Endothelial cell of umbilical vein (primary cell): ENCODE measurements at regions not wholly inside any gene's neighbourhood (a gene's known extent, or its start where the extent isn't known, plus 50 kb on each side); places are given as distances from the start of the nearest gene placed in this dataset.

Experiments used
- BruUV-seq: library from RNA; stranded (reverse); fragments of 400-500 nt; replicated peaks from 2 replicates; lab custom pipeline; 2021; lab: Mats Ljungman, UMichigan
- CTCF ChIA-PET: fragments of 300-600, 350-600 bp; sonication (Branson Sonifier 250); formaldehyde crosslinking; loops from one replicate; lab custom pipeline; 2021; ENCODE audit warnings: antibody characterized with exemption, inconsistent platforms; lab: Charles Lee
- POLR2A ChIA-PET: fragments of 300-600, 350-600 bp; sonication (Branson Sonifier 250); formaldehyde crosslinking; loops from one replicate; lab custom pipeline; 2021; ENCODE audit warnings: antibody characterized with exemption, inconsistent platforms; lab: Charles Lee
- DNase-seq: peaks from one replicate; pipeline ENCODE4 v3.0.0-alpha.2; 2011; ENCODE audit warnings: low read depth, low spot score
- FAIRE-seq: peaks from 2 replicates; lab custom pipeline; 2011; peaks lifted over from hg19 to GRCh38; lab: Jason Lieb, UNC
- H2AFZ ChIP-seq: 2 replicates; pipeline ENCODE4 v1.6.0; 2012; ENCODE audit warnings: low read depth, low read length, control low read depth, inconsistent platforms
- H3K27ac ChIP-seq: 2 replicates; pipeline ENCODE4 v1.5.1; 2011; ENCODE audit warnings: low read depth, mild to moderate bottlenecking, control low read depth, low read length, moderate library complexity; ENCODE audit not compliant: insufficient read depth
- H3K27me3 ChIP-seq, 2 experiments: 2 replicates each; pipeline versions ENCODE4 v1.6.0 to v1.6.1; 2011; ENCODE audit warnings: low read length in 2 of 2, mixed read lengths in 1 of 2; ENCODE audit not compliant: control insufficient read depth in 2 of 2, insufficient read depth in 2 of 2
- H3K36me3 ChIP-seq, 2 experiments: 2 replicates in 1 of 2; 3 replicates in 1 of 2; pipeline ENCODE4 v1.5.1; 2011; ENCODE audit warnings: low read length in 2 of 2, mild to moderate bottlenecking in 1 of 2, moderate library complexity in 1 of 2; ENCODE audit not compliant: control insufficient read depth in 2 of 2, insufficient read depth in 2 of 2; ENCODE audit errors: extremely low read depth in 1 of 2
- H3K4me1 ChIP-seq: 3 replicates; pipeline ENCODE4 v1.5.1; 2011; ENCODE audit warnings: mild to moderate bottlenecking, low read length; ENCODE audit not compliant: control insufficient read depth, insufficient read depth; ENCODE audit errors: extremely low read depth
- H3K4me2 ChIP-seq: 2 replicates; pipeline ENCODE4 v1.6.1; 2011; ENCODE audit warnings: low read length, control low read depth, mixed read lengths; ENCODE audit not compliant: insufficient read depth
- H3K4me3 ChIP-seq, 3 experiments: fragments of 200-600 bp in 1 of 3; sonication (generic), shearing (Covaris generic) in 1 of 3; replicated peaks in 1 of 3; 2 replicates each; pipeline ENCODE4 v1.5.1; 2011 to 2016; ENCODE audit warnings: control low read depth in 3 of 3, low read length in 3 of 3, mild to moderate bottlenecking in 2 of 3, inconsistent platforms in 1 of 3, low read depth in 1 of 3, moderate library complexity in 1 of 3; ENCODE audit not compliant: insufficient read depth in 1 of 3
- H3K79me2 ChIP-seq: 2 replicates; pipeline ENCODE4 v1.6.0; 2012; ENCODE audit warnings: low read length, inconsistent platforms; ENCODE audit not compliant: control insufficient read depth, insufficient read depth
- H3K9ac ChIP-seq: replicated peaks from 2 replicates; pipeline ENCODE3; 2011; ENCODE audit warnings: low read length, control low read depth; ENCODE audit not compliant: insufficient read depth; ENCODE audit errors: extremely low read depth
- H3K9me1 ChIP-seq: replicated peaks from 3 replicates; pipeline ENCODE4 v1.6.0; 2011; ENCODE audit warnings: mild to moderate bottlenecking, low read length; ENCODE audit not compliant: control insufficient read depth, insufficient read depth; ENCODE audit errors: extremely low read depth
- H3K9me3 ChIP-seq: replicated peaks from 2 replicates; pipeline ENCODE4 v1.5.1; 2012; ENCODE audit warnings: low read length, inconsistent platforms; ENCODE audit not compliant: control insufficient read depth, insufficient read depth
- H4K20me1 ChIP-seq: replicated peaks from 2 replicates; pipeline ENCODE3; 2011; ENCODE audit warnings: mild to moderate bottlenecking, low read length; ENCODE audit not compliant: control insufficient read depth, insufficient read depth; ENCODE audit errors: extremely low read depth
- EZH2 ChIP-seq: IDR thresholded peaks from 2 replicates; pipeline ENCODE4 v1.6.1; 2012; ENCODE audit warnings: borderline replicate concordance, low read depth, mild to moderate bottlenecking, moderate library complexity, low read length, inconsistent platforms; ENCODE audit not compliant: severe bottlenecking
- FOS ChIP-seq: IDR thresholded peaks from 2 replicates; pipeline ENCODE4 v1.6.1; 2011; ENCODE audit warnings: mild to moderate bottlenecking, low read length, moderate library complexity, borderline replicate concordance; ENCODE audit not compliant: insufficient read depth
- JUN ChIP-seq: IDR thresholded peaks from 2 replicates; pipeline ENCODE4 v1.6.1; 2011; ENCODE audit warnings: borderline replicate concordance, low read depth; ENCODE audit not compliant: insufficient read length, insufficient read depth
- MYC ChIP-seq: IDR thresholded peaks from one replicate; pipeline ENCODE4 v1.6.1; 2011; ENCODE audit warnings: mild to moderate bottlenecking, low read depth, low read length
- POLR2A ChIP-seq: IDR thresholded peaks from 2 replicates; pipeline ENCODE4 v1.6.1; 2012; ENCODE audit warnings: low read depth, mild to moderate bottlenecking, control low read depth, low read length
- POLR2AphosphoS5 ChIP-seq: IDR thresholded peaks from 2 replicates; pipeline ENCODE4 v1.6.1; 2012; ENCODE audit warnings: low read depth, mild to moderate bottlenecking, control low read depth, low read length, moderate library complexity; ENCODE audit not compliant: insufficient read depth
- dilution Hi-C: fragments of 300-500 bp; cut with MboI; formaldehyde crosslinking; loops from one replicate; pipeline ENCODE4 v1.15.0; 2019; ENCODE audit warnings: low sequenced_read_pairs; ENCODE audit not compliant: extremely low pct_ligation_motif_present
- intact Hi-C: fragments of 100-400 bp; cut with micrococcal nuclease; formaldehyde crosslinking; loops from one replicate; pipeline ENCODE4 v1.10.0; 2022
- TF ChIP-seq, protein P1 (sequence below), 2 donors: IDR thresholded peaks; 1 replicate in 1 of 2; 2 replicates in 1 of 2; pipeline ENCODE4 v1.5.1; 2011; ENCODE audit warnings: low read length in 2 of 2, mild to moderate bottlenecking in 2 of 2, moderate library complexity in 2 of 2, control low read depth in 1 of 2, inconsistent platforms in 1 of 2, low read depth in 1 of 2; ENCODE audit not compliant: insufficient read depth in 1 of 2; ENCODE audit errors: extremely low read depth in 1 of 2
- TF ChIP-seq, protein P2 (sequence below): IDR thresholded peaks from 2 replicates; pipeline ENCODE4 v1.6.1; 2011; ENCODE audit not compliant: insufficient read depth, insufficient read length

GRCh38 chr4:13118633-13119032, 365.5 kb downstream of the RAB28 start:
- Histone ChIP-seq H3K36me3 (no peaks in the 10 kb centered on the region), H3K9ac (no peak overlapping the region), H3K27ac (no peak overlapping the region), H3K79me2 (no peaks in the 10 kb centered on the region), H3K27me3 (no peaks in the 10 kb centered on the region), H2AFZ (no peak overlapping the region), H3K4me2 (no peak overlapping the region), H3K9me1 (no peaks in the 10 kb centered on the region), H3K4me1 (no peaks in the 10 kb centered on the region), H3K9me3 (no peaks in the 10 kb centered on the region), H4K20me1 (no peaks in the 10 kb centered on the region), H3K4me3 (no peak overlapping the region)
- FAIRE-seq (no peak), DNase-seq (no peak)
- BruUV-seq, result no TSS peak
- intact Hi-C loops (no loop called here), dilution Hi-C loops (no loop called here)
- POLR2A ChIA-PET, result no interaction called here
- CTCF ChIA-PET, result no interaction called here
- TF ChIP-seq POLR2A (no peak), POLR2AphosphoS5 (no peak), EZH2 (no peak)
- TF ChIP-seq, protein P1, sequence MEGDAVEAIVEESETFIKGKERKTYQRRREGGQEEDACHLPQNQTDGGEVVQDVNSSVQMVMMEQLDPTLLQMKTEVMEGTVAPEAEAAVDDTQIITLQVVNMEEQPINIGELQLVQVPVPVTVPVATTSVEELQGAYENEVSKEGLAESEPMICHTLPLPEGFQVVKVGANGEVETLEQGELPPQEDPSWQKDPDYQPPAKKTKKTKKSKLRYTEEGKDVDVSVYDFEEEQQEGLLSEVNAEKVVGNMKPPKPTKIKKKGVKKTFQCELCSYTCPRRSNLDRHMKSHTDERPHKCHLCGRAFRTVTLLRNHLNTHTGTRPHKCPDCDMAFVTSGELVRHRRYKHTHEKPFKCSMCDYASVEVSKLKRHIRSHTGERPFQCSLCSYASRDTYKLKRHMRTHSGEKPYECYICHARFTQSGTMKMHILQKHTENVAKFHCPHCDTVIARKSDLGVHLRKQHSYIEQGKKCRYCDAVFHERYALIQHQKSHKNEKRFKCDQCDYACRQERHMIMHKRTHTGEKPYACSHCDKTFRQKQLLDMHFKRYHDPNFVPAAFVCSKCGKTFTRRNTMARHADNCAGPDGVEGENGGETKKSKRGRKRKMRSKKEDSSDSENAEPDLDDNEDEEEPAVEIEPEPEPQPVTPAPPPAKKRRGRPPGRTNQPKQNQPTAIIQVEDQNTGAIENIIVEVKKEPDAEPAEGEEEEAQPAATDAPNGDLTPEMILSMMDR (IDR thresholded peaks at IDR 0.05; ENCODE audit: extremely low read depth in 1 of 2, insufficient read depth in 1 of 2, low read depth in 1 of 2, low read length in 2 of 2), result no peak

DNA sequence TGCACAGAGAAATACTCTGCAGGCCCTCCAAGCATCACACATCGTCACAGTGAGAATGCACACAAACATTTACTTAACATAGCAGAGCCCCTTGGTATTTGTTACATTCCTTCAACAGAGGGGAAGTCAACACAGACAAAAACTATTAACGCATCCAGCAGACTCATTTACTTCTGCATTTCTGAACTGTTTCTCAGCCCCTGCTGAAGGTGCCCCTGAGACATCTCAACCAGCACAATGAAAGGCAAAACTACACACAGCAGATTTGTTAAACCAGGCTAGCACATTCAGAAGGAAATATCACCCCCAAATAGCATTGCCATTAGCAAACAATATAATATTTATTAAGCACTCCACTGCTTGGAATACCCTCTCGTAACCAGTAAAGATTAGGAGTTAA, 367.0 kb downstream of the RAB28 start:
- FAIRE-seq, result no peak
- dilution Hi-C loops (no loop called here), intact Hi-C loops (no loop called here)
- TF ChIP-seq MYC (no peak), FOS (no peak), POLR2AphosphoS5 (no peak), EZH2 (no peak), JUN (no peak)
- TF ChIP-seq, protein P2, sequence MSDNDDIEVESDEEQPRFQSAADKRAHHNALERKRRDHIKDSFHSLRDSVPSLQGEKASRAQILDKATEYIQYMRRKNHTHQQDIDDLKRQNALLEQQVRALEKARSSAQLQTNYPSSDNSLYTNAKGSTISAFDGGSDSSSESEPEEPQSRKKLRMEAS, result no peak
- TF ChIP-seq, protein P1 (IDR thresholded peaks at IDR 0.05; ENCODE audit: extremely low read depth in 1 of 2, insufficient read depth in 1 of 2, low read depth in 1 of 2, low read length in 2 of 2), result no peak
- ChIA-PET CTCF (no interaction called here), POLR2A (no interaction called here)
- DNase-seq, result no peak
- H4K20me1 ChIP-seq, result no peaks in the 10 kb centered on the region
- no peak overlapping the region for H3K9ac ChIP-seq
- no peak overlapping the region for H3K27ac ChIP-seq
- no peaks in the 10 kb centered on the region for H3K9me1 ChIP-seq
- H3K4me1 ChIP-seq, result no peaks in the 10 kb centered on the region
- no peak overlapping the region for H3K4me2 ChIP-seq
- H3K27me3 ChIP-seq, result no peaks in the 10 kb centered on the region
- no peak overlapping the region for H3K4me3 ChIP-seq
- H3K79me2 ChIP-seq, result no peaks in the 10 kb centered on the region
- no peak overlapping the region for H2AFZ ChIP-seq
- no peaks in the 10 kb centered on the region for H3K9me3 ChIP-seq
- H3K36me3 ChIP-seq, result no peaks in the 10 kb centered on the region
- BruUV-seq, result no TSS peak
